Head of caudate nucleus (tissue), 42 donors: ENCODE measurements at regions not wholly inside any gene's neighbourhood (a gene's known extent, or its start where the extent isn't known, plus 50 kb on each side); places are given as distances from the start of the nearest gene placed in this dataset.
A peak's percentile ranks its signal among the peaks of the same experiment; 100 is the strongest.
"Not testable (repeated sequence)": the region's sequence is repeated elsewhere in the genome, so short reads cannot be mapped to it uniquely, and the experiment has no call there.

Source experiments
- DNase-seq, 42 donors: peaks; one replicate each; pipeline versions ENCODE4 v3.0.0 to v3.0.0-alpha.2; 2020 to 2021; ENCODE audit warnings: mixed read lengths in 7 of 42
- intact Hi-C: fragments of 100-400 bp; cut with DNase I; formaldehyde crosslinking; loops from one replicate; pipeline ENCODE4 v1.15.0; 2022

- no peak for DNase-seq
- intact Hi-C loops, result no loop called here
Measured at GRCh38 chrX:52261125-52261462, 76.4 kb downstream of the MAGED4 start.

GRCh38 chrX:52261463-52262194, 76.9 kb downstream of the MAGED4 start:
- intact Hi-C loops, result no loop called here

DNA sequence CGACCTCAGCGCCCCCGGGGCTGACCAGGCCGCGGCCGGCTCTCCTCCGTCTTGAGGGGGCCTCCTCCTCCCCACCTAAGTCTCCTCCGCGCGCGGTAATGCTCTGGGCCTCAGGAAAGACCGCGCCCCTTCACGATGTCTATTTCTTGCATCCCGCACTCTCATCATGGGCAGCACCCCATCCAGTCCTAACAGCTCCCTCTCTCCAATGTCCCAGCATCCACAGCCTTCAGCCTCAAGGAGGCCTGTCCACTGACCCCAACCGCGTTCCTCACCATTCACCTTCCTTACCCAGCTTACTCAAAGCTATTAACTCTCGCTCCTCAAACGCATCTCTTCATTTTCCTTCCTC, 77.5 kb downstream of the MAGED4 start:
- intact Hi-C loops, result no loop called here
- DNase-seq, result peak in 2 of 42 donors; percentile 1 to 20

More at GRCh38 chrX:52261463-52262194, 76.9 kb downstream of the MAGED4 start:
- peak; percentile 84 to 98 (median 96) for DNase-seq

DNA sequence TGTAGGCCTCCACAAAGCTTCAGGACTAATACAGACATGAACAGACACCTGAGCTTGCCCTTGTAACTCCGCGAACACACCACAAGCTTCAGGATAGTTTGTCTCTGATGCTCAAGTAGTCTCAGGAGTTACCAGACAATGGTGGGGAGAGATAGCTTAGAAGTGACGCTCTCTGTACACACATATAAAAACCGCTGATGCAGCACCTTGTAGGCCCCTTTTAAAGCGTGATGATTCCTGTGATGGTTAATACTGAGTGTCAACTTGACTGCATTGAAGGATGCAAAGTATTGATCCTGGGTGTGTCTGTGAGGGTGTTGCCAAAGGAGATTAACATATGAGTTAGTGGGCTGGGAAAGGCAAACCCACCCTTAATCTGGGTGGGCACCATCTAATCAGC, 78.7 kb downstream of the MAGED4 start:
- intact Hi-C loops, result no loop called here

GRCh38 chrX:52265713-52266112, 81.0 kb downstream of the MAGED4 start:
- intact Hi-C loops, result no loop called here
- no peak for DNase-seq

More for the DNA sequence above, 78.7 kb downstream of the MAGED4 start:
- DNase-seq, result no peak

DNA sequence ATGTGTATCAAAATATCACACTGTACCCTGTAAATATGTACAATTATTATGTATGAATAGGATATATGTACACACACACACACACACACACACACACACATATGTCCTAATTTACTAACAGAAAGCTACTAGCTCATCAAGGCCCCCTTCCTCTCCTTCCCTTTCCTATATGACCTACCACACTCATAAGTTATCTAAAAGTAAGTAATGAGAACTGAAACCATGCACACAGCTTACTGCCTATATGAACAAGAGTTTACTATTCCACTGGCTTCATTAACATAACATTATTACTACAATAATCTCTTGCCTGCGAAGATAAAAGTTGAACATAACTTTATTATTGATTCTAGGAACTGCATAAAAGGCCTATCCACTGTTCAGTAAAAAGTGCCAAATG, 83.8 kb downstream of the MAGED4 start:
- intact Hi-C loops, DNase-seq: not testable (repeated sequence)

DNA sequence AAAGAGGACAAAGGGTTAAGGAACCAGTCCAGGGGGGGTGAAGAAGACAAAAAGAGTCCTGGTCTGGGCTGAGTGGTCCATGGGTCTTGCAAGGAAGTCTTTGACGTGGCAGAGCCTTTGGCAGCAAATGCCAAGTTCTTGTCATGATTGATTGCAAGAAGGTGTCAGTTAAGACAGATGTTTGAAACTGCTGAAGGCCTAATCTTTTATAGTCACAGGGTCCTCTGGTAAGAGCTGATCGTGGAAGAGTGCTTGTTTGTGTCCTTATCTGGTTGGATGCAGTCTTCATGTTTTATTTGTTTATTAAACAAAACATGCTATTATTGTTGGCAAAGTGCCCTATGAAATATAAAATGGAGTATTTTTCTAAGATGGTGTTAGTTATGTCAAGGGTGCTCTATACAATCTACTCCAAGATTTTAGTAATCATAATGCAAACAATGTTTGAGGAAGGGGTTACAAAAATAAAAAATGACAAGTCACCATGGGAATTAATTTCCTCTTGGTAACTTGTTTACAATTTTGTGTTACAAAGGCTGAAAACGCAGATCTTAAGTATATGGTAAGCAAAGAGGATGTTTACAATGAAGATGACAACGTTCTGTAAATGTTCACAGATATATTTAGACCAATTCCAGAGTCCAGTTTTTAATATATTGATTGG, 85.9 kb downstream of the MAGED4 start:
- intact Hi-C loops, result no loop called here
- DNase-seq, result no peak

GRCh38 chrX:52271206-52271605, 86.5 kb downstream of the MAGED4 start:
- peak in 2 of 42 donors; percentile 1 to 2 for DNase-seq
- intact Hi-C loops, result no loop called here

- intact Hi-C loops, result no loop called here
- no peak for DNase-seq
Measured at GRCh38 chrX:52277666-52278065, 91.2 kb upstream of the XAGE2 start.

GRCh38 chrX:52280812-52281211, 88.0 kb upstream of the XAGE2 start:
- intact Hi-C loops, result no loop called here
- no peak for DNase-seq

- no peak for DNase-seq
- intact Hi-C loops, result no loop called here
Measured at GRCh38 chrX:52284865-52285264, 84.0 kb upstream of the XAGE2 start.

- intact Hi-C loops, DNase-seq: not testable (repeated sequence)
Measured at GRCh38 chrX:52298968-52299367, 69.9 kb upstream of the XAGE2 start.

- DNase-seq, intact Hi-C loops: not testable (repeated sequence)
Measured at GRCh38 chrX:52308532-52308931, 60.3 kb upstream of the XAGE2 start.
